ENCODE measurements at regions not wholly inside any gene's neighbourhood (a gene's known extent, or its start where the extent isn't known, plus 50 kb on each side); places are given as distances from the start of the nearest gene placed in this dataset.
"Not testable (repeated sequence)": the region's sequence is repeated elsewhere in the genome, so short reads cannot be mapped to it uniquely, and the experiment has no call there.

DNA sequence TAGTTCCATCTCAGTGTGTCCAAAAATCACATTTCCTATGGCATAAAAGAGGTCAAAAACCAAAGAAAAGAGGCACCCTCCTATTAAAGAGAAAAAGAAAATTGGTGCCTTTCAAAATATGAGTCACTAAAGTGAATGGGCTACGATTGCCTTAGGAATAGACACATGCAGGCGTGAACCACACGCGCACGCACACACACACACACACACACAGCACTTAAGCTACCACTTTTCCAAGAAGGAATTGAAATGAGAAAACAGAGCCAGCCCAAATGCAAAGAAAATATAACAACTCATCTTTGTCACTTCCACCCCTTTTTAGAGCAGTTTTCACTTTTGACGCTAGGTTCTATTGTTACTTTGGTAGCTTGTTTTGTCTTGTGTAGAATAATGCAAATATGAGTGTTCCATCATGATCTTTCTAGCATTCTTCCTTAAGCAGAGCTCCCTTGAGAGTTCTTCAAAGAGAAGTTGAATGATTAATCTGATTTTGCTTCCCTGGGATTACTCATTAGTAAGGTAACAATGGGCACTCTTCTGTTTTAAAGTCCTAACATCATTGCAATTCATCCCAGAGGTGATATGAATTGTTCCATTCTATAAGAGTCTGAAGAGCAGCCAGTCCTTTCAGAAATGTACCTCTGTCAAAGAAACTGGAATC lies 239.2 kb upstream of the GNPDA2 start:
- no peaks in the 10 kb centered on the region for H3K27me3 ChIP-seq (ENCODE audit: insufficient read depth, low read length)
- H3K9me3 ChIP-seq (ENCODE audit: insufficient read depth, low read depth, low read length) = peaks cover 20% of the 10 kb centered on the region
- no peaks in the 10 kb centered on the region for H3K36me3 ChIP-seq (ENCODE audit: insufficient read depth, low read length)
- no peak overlapping the region for H3K27ac ChIP-seq (ENCODE audit: low read depth, low read length)
- no peak overlapping the region for H3K9ac ChIP-seq (ENCODE audit: low read depth, low read length)
- no peak overlapping the region for H3K4me3 ChIP-seq (ENCODE audit: low read length)
- WGBS = 99% methylated on average over 6 of the region's 6 CpGs
- no peaks in the 10 kb centered on the region for H3K4me1 ChIP-seq (ENCODE audit: insufficient read depth, low read length)

DNA sequence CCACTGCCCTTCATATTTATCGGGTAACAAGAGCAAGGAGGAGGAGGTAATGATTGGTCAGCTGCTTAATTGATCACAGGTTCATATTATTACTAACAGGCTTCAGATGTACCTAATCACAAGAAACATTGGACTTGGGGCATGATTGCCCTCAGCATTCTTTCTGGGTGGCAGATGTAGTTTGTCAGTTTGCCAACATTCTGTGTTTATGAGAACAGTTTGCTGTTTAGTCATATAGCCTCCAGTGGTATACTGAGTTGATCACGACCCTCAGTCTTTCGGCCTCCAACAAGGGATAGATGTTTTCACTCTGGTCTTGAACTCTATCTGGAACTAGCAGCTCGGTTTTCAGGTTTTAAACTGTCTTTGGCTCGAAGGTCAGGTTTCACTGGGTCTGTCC lies 237.7 kb upstream of the GNPDA2 start:
- peaks cover 20% of the 10 kb centered on the region for H3K9me3 ChIP-seq (ENCODE audit: insufficient read depth, low read depth, low read length)
- H3K36me3 ChIP-seq (ENCODE audit: insufficient read depth, low read length); H3K27ac ChIP-seq (ENCODE audit: low read depth, low read length); H3K9ac ChIP-seq (ENCODE audit: low read depth, low read length); H3K4me1 ChIP-seq (ENCODE audit: insufficient read depth, low read length); H3K4me3 ChIP-seq (ENCODE audit: low read length); H3K27me3 ChIP-seq (ENCODE audit: insufficient read depth, low read length): not testable (repeated sequence)
- WGBS = 91% methylated on average over 4 of the region's 5 CpGs

DNA sequence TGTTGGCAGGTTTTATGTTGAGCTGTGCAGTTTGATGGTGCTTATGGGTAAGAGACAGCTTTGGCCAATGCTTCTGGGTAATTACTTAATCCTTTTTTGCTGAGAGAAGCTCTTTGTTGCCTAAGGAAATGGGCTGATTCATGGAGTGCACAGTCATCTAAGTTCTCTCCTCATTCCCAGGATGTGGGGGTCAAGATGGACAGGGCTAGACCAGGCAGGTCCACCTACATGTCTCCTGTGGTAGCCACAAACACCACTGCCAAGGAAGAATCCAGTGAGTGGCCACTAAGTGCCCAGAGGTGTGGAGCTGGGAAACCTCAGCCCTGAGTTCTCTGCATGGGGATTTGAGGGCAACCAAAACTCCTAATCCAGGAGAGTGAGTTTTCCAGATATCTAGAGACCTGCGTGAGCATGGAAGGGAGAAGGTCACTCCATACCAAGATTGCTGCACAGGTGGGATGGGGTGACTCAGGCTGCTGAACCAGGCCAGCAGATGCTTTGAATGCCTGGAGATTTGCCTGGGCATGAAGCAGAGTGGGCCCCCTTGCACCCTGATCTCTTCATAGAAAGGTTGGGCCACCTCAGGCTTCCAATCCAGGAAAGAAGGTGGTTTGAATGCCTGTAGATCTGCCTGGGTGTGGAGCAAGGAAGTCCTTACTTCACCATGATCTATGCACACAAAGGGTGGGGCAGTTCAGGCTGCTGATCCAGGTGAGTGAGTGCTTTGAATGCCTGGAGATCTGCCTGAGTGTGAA lies 234.8 kb upstream of the GNPDA2 start:
- no peaks in the 10 kb centered on the region for H3K36me3 ChIP-seq (ENCODE audit: insufficient read depth, low read length)
- no peaks in the 10 kb centered on the region for H3K27me3 ChIP-seq (ENCODE audit: insufficient read depth, low read length)
- H3K4me3 ChIP-seq (ENCODE audit: low read length) = no peak overlapping the region
- H3K9me3 ChIP-seq (ENCODE audit: insufficient read depth, low read depth, low read length) = peaks cover 20% of the 10 kb centered on the region
- WGBS = 96% methylated on average over 1 of the region's 1 CpG
- no peak overlapping the region for H3K9ac ChIP-seq (ENCODE audit: low read depth, low read length)
- H3K27ac ChIP-seq (ENCODE audit: low read depth, low read length) = no peak overlapping the region
- no peaks in the 10 kb centered on the region for H3K4me1 ChIP-seq (ENCODE audit: insufficient read depth, low read length)

DNA sequence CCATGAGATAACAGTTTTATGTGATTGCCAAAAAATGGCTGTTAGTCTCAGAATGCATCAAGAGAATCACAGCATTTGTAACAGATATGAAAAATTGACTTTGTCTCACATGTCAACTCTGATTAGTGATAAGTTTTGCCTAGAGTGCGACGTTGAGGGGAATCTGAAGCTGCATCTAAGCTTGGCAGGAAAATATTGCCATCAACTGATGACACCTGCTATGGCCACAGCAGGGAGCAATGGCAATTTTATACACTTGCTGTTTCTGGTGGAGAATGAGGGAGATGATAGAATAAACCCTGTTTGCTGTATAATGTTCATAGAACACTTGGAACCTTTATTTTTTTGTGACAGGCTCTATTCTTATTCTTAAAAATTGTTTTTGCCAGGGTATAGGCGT lies 205.4 kb upstream of the GNPDA2 start:
- H3K9me3 ChIP-seq (ENCODE audit: insufficient read depth, low read depth, low read length) = no peaks in the 10 kb centered on the region
- no peaks in the 10 kb centered on the region for H3K36me3 ChIP-seq (ENCODE audit: insufficient read depth, low read length)
- 97% methylated on average over 3 of the region's 3 CpGs for WGBS
- no peaks in the 10 kb centered on the region for H3K4me1 ChIP-seq (ENCODE audit: insufficient read depth, low read length)
- H3K9ac ChIP-seq (ENCODE audit: low read depth, low read length) = no peak overlapping the region
- no peak overlapping the region for H3K27ac ChIP-seq (ENCODE audit: low read depth, low read length)
- H3K4me3 ChIP-seq (ENCODE audit: low read length) = no peak overlapping the region
- H3K27me3 ChIP-seq (ENCODE audit: insufficient read depth, low read length) = no peaks in the 10 kb centered on the region

DNA sequence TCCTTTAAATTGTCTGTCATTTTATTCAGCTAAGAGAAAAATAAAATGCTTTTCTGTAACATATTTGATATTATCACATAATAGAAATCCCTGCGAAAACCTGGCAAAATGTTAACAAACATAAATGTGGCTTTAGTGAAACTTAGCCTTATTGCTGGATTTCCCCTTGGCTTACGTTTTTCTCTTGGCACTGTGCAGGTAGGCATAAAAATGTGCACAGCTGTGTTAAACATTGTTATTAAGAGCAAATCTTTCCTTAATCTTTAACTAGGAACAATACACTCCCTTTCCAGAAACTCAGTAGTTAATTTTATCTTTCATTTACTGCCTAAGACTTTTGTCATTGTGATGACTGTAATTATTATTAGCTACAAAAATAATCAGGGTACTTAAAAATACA lies 202.4 kb upstream of the GNPDA2 start:
- Histone ChIP-seq H3K36me3 (ENCODE audit: insufficient read depth, low read length) (no peaks in the 10 kb centered on the region), H3K4me1 (ENCODE audit: insufficient read depth, low read length) (no peaks in the 10 kb centered on the region), H3K9me3 (ENCODE audit: insufficient read depth, low read depth, low read length) (no peaks in the 10 kb centered on the region), H3K27me3 (ENCODE audit: insufficient read depth, low read length) (no peaks in the 10 kb centered on the region), H3K27ac (ENCODE audit: low read depth, low read length) (no peak overlapping the region), H3K4me3 (ENCODE audit: low read length) (no peak overlapping the region), H3K9ac (ENCODE audit: low read depth, low read length) (no peak overlapping the region)
- 93% methylated on average over 2 of the region's 2 CpGs for WGBS

DNA sequence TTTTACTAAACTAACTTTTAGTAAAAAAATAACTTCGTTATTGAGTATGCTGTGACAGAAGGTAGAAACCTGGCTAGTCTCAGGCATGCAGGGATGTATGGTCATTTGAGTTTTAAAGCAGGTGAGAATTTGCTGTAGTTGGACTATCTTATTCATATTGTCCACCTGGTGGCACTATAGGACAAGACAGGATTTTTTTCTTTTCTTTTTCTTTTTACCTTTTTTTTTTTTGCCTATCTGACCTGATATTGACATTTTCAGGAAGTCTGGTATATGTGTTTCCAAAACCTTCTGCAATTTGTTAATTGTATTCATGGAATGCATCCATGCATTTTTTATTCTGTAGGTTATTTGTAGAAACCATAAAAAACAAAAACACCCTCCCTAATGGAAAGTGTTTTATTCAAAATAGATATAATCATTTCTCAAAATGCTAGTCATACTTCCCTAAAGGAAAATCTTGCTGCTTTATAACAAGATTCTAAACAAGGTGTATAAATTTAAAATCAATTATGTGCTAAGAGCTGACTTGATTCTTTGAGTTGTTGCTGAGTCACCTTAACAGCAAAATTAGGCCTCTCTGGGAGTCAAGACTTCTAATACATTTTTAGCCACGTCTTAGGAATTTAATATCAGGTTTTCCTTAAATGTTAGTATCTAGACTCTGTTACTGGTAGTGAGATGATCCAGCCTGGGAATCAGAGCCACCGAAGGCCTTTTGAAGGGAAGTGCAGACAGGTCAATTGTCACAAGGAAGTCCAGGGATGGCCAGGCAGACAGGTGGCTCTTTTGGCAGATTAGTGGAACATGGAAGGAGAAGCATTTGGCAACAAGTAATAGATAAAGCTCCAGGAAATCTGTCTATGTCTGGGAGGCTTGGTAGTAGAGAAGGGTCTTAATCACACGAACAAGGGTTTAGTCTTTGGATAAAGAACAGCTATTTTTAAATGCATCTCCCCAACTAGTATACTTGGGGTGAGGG lies 201.3 kb upstream of the GNPDA2 start:
- Histone ChIP-seq H3K27ac (ENCODE audit: low read depth, low read length) (no peak overlapping the region), H3K9ac (ENCODE audit: low read depth, low read length) (no peak overlapping the region), H3K27me3 (ENCODE audit: insufficient read depth, low read length) (no peaks in the 10 kb centered on the region), H3K36me3 (ENCODE audit: insufficient read depth, low read length) (no peaks in the 10 kb centered on the region), H3K4me3 (ENCODE audit: low read length) (no peak overlapping the region), H3K9me3 (ENCODE audit: insufficient read depth, low read depth, low read length) (no peaks in the 10 kb centered on the region), H3K4me1 (ENCODE audit: insufficient read depth, low read length) (no peaks in the 10 kb centered on the region)
- WGBS = 71% methylated on average over 3 of the region's 4 CpGs

DNA sequence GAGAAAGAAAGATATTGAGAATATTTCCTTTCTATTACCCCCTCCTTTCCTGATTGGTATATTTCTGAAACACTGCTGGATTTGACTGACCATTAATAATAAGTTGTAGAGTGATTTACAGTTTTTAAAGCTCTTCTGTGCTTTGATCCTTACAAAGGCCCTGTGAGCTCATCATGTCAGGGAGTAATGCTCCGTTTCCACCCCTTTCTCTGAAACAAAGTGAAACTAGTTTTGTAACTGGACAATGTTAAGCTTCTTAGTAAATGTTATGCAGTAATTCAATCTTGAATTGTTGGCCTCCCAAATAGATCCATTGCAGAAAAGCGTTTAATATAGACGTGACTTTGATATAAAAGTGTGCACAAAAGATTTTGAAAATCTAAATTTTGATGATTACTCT lies 190.1 kb upstream of the GNPDA2 start:
- WGBS = 93% methylated on average over 3 of the region's 3 CpGs
- Histone ChIP-seq H3K4me3 (ENCODE audit: low read length) (no peak overlapping the region), H3K27ac (ENCODE audit: low read depth, low read length) (no peak overlapping the region), H3K4me1 (ENCODE audit: insufficient read depth, low read length) (no peaks in the 10 kb centered on the region), H3K36me3 (ENCODE audit: insufficient read depth, low read length) (no peaks in the 10 kb centered on the region), H3K27me3 (ENCODE audit: insufficient read depth, low read length) (no peaks in the 10 kb centered on the region), H3K9ac (ENCODE audit: low read depth, low read length) (no peak overlapping the region), H3K9me3 (ENCODE audit: insufficient read depth, low read depth, low read length) (no peaks in the 10 kb centered on the region)

DNA sequence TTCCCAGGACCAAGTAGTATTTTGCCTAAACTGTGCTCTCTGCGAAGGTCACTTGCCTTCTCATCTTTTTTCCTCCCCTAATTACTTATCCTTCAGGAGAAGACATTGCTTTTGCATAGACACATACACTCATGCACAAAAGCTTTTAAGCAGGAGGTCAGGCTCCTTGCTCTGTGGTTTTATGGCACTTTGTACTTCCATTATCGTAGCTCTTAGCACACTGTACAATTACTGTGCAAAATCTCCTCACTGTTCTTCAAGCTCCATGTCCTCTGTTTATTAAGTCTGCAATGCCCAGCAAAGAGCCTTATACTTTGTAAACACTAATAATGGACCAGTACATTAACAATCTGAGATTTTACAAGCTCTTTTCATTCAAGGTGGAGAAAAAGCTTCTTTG lies 188.4 kb upstream of the GNPDA2 start:
- Histone ChIP-seq H3K9ac (ENCODE audit: low read depth, low read length) (no peak overlapping the region), H3K36me3 (ENCODE audit: insufficient read depth, low read length) (no peaks in the 10 kb centered on the region), H3K4me1 (ENCODE audit: insufficient read depth, low read length) (no peaks in the 10 kb centered on the region), H3K4me3 (ENCODE audit: low read length) (no peak overlapping the region), H3K27me3 (ENCODE audit: insufficient read depth, low read length) (no peaks in the 10 kb centered on the region), H3K27ac (ENCODE audit: low read depth, low read length) (no peak overlapping the region), H3K9me3 (ENCODE audit: insufficient read depth, low read depth, low read length) (no peaks in the 10 kb centered on the region)
- 92% methylated on average over 2 of the region's 2 CpGs for WGBS

DNA sequence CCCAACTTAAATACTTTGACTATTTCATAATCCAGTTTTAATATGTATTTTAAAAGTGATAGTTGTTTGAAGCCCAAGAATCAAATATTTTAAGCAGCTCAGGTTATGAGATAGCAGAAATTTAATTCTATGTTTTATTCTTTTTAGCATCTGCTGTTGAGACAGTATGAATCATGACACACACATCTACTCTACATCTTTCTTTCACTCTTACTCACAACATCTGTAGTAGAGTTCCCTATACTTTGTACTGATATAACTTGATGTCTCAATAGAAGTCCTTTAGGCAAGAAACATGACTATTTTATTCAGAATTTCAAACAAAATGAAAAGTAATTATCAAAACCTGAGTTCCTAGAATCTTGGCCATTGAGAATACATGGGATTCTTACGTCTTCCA lies 187.9 kb upstream of the GNPDA2 start:
- 100% methylated on average over 1 of the region's 1 CpG for WGBS
- H3K36me3 ChIP-seq (ENCODE audit: insufficient read depth, low read length) = no peaks in the 10 kb centered on the region
- no peak overlapping the region for H3K27ac ChIP-seq (ENCODE audit: low read depth, low read length)
- no peaks in the 10 kb centered on the region for H3K9me3 ChIP-seq (ENCODE audit: insufficient read depth, low read depth, low read length)
- H3K4me3 ChIP-seq (ENCODE audit: low read length) = no peak overlapping the region
- H3K9ac ChIP-seq (ENCODE audit: low read depth, low read length) = no peak overlapping the region
- no peaks in the 10 kb centered on the region for H3K27me3 ChIP-seq (ENCODE audit: insufficient read depth, low read length)
- no peaks in the 10 kb centered on the region for H3K4me1 ChIP-seq (ENCODE audit: insufficient read depth, low read length)

DNA sequence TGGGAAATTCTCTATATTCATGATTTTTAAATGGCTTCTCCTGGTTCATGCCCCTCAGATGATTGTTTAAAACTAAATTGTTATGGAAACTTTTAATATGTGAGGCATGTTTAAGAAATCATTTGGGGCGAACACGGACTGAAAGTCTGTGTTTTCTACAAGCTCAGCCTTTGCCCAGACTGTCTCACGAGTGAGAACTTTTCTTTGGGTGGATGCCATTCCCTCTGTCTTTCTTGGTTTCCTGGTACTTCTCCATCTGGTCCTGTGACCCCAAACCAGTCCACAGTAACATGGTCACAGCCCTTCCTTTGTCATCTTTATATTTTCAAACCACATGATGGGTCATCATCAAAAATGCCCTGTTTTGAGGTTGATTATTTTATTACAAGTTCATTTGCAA lies 186.6 kb upstream of the GNPDA2 start:
- H3K4me1 ChIP-seq (ENCODE audit: insufficient read depth, low read length) = no peaks in the 10 kb centered on the region
- H3K4me3 ChIP-seq (ENCODE audit: low read length) = no peak overlapping the region
- 95% methylated on average over 3 of the region's 3 CpGs for WGBS
- H3K27ac ChIP-seq (ENCODE audit: low read depth, low read length) = no peak overlapping the region
- H3K36me3 ChIP-seq (ENCODE audit: insufficient read depth, low read length) = no peaks in the 10 kb centered on the region
- no peaks in the 10 kb centered on the region for H3K9me3 ChIP-seq (ENCODE audit: insufficient read depth, low read depth, low read length)
- no peak overlapping the region for H3K9ac ChIP-seq (ENCODE audit: low read depth, low read length)
- no peaks in the 10 kb centered on the region for H3K27me3 ChIP-seq (ENCODE audit: insufficient read depth, low read length)

DNA sequence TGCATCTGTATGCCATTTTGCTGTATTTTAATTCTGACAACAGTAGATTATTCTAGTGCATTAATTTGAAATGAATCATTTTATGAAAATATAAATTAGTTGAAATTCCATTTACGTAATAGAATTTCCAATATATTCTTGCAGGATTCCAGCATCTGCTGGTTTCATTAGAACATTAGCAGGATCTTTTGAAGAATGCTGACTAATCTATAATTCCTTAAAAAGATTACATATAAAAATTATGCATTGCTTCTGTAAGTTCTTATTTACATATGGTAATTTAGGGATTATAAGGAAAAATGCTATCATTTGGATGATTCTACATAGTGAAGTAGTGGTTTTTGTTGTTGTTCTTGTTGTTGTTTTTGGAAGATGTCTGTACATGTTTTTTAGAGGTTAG lies 182.2 kb upstream of the GNPDA2 start:
- Histone ChIP-seq H3K27me3 (ENCODE audit: insufficient read depth, low read length) (no peaks in the 10 kb centered on the region), H3K27ac (ENCODE audit: low read depth, low read length) (no peak overlapping the region), H3K9me3 (ENCODE audit: insufficient read depth, low read depth, low read length) (no peaks in the 10 kb centered on the region), H3K36me3 (ENCODE audit: insufficient read depth, low read length) (no peaks in the 10 kb centered on the region), H3K4me3 (ENCODE audit: low read length) (no peak overlapping the region), H3K4me1 (ENCODE audit: insufficient read depth, low read length) (no peaks in the 10 kb centered on the region), H3K9ac (ENCODE audit: low read depth, low read length) (no peak overlapping the region)
- no CpG with 5 or more reads among the region's 1 CpG for WGBS

Measured in HUES64 (cell line).